Brain pericyte (primary cell): ENCODE measurements at regions not wholly inside any gene's neighbourhood (a gene's known extent, or its start where the extent isn't known, plus 50 kb on each side); places are given as distances from the start of the nearest gene placed in this dataset.

Source experiments
- DNase-seq: peaks from one replicate; pipeline ENCODE4 v3.0.0-alpha.2; 2012; ENCODE audit warnings: low read depth, low spot score

- DNase-seq: no peak
Observed at GRCh38 chr20:61189534-61189933, 62.5 kb upstream of the CDH4 start.

GRCh38 chr20:61191096-61191495 lies 61.0 kb upstream of the CDH4 start:
- DNase-seq: no peak

DNA sequence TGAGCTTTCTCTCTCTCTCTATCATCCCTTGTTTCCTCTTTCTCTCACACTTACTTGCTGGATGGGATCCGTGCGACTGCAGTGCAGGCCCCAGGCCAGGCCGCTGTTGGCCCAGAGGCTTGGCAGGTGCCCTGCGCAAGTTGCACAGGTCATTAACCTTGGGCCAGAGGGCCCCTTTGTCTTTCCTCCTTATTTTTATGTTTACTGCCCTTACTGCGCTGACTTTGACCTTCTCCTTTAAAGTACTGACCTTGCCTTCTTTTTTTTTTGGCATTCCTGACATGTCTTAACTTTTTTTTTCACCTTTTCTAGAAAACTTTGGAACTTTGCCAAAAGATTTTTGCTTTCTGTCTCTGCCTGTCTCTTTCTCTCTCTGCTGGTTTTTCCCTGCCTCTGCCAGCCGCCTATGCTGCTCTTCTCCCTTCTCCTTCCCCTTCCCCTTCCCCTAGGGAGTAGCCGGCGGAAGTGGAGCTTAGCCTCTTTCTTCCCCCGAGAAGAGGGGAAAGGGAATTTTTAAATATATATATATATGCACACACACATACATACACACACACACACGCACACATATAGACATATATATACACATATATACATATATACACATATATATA lies 59.6 kb upstream of the CDH4 start:
- no peak for DNase-seq

DNA sequence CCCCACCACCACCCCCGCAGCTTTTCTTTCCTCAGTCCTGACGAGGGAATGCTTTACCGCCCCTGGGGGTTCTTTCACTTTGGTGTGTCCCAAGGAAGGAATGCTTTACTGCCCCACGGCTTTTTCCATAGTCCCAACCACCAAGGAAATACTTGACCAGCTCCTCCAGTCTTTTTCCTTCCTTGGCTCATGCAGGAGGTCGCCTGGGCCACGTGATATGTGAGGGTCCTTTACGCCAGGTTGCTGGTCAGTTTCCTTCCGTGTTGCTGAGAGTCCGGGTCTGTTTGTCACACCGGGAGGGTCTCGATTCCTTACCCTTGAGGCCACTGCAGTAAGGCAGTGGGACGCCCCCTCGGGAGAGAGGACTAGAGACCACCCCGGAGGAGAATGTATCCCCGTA lies 58.9 kb upstream of the CDH4 start:
- DNase-seq: no peak
